ENCODE measurements at regions not wholly inside any gene's neighbourhood (a gene's known extent, or its start where the extent isn't known, plus 50 kb on each side); places are given as distances from the start of the nearest gene placed in this dataset.

- H3K27me3 ChIP-seq (ENCODE audit: insufficient read depth, low read depth, severe bottlenecking) = no peaks in the 10 kb centered on the region
- peaks cover 16% of the 10 kb centered on the region for H3K9me3 ChIP-seq (ENCODE audit: severe bottlenecking)
- no peak for TF ChIP-seq CTCF (IDR thresholded peaks at IDR 0.05; ENCODE audit: low read depth, low read length)
- H3K4me3 ChIP-seq (ENCODE audit: low read depth, low read length) = no peak overlapping the region
- no peak overlapping the region for H3K27ac ChIP-seq
- no peaks in the 10 kb centered on the region for H3K36me3 ChIP-seq
- DNase-seq = no peak
Measured at GRCh38 chr1:198966519-198966918, 327.7 kb downstream of the PTPRC start.

GRCh38 chr1:198967566-198967965 is 328.7 kb downstream of the PTPRC start:
- Histone ChIP-seq H3K4me3 (ENCODE audit: low read depth, low read length) (no peak overlapping the region), H3K36me3 (no peaks in the 10 kb centered on the region), H3K27me3 (ENCODE audit: insufficient read depth, low read depth, severe bottlenecking) (no peaks in the 10 kb centered on the region), H3K9me3 (ENCODE audit: severe bottlenecking) (peaks cover 12% of the 10 kb centered on the region), H3K27ac (no peak overlapping the region)
- no peak for TF ChIP-seq CTCF (IDR thresholded peaks at IDR 0.05; ENCODE audit: low read depth, low read length)
- no peak for DNase-seq

- H3K36me3 ChIP-seq = no peaks in the 10 kb centered on the region
- peaks cover 12% of the 10 kb centered on the region for H3K9me3 ChIP-seq (ENCODE audit: severe bottlenecking)
- H3K27ac ChIP-seq = no peak overlapping the region
- no peak overlapping the region for H3K4me3 ChIP-seq (ENCODE audit: low read depth, low read length)
- TF ChIP-seq CTCF (IDR thresholded peaks at IDR 0.05; ENCODE audit: low read depth, low read length) = no peak
- H3K27me3 ChIP-seq (ENCODE audit: insufficient read depth, low read depth, severe bottlenecking) = no peaks in the 10 kb centered on the region
- DNase-seq = no peak
Measured at GRCh38 chr1:198968866-198969265, 330.0 kb downstream of the PTPRC start.

GRCh38 chr1:198969981-198970380 is 331.1 kb downstream of the PTPRC start:
- H3K4me3 ChIP-seq (ENCODE audit: low read depth, low read length) = no peak overlapping the region
- H3K27me3 ChIP-seq (ENCODE audit: insufficient read depth, low read depth, severe bottlenecking) = no peaks in the 10 kb centered on the region
- TF ChIP-seq CTCF (IDR thresholded peaks at IDR 0.05; ENCODE audit: low read depth, low read length) = no peak
- H3K9me3 ChIP-seq (ENCODE audit: severe bottlenecking) = peaks cover 7% of the 10 kb centered on the region
- no peaks in the 10 kb centered on the region for H3K36me3 ChIP-seq
- no peak for DNase-seq
- no peak overlapping the region for H3K27ac ChIP-seq

- H3K4me3 ChIP-seq (ENCODE audit: low read depth, low read length) = no peak overlapping the region
- H3K27me3 ChIP-seq (ENCODE audit: insufficient read depth, low read depth, severe bottlenecking) = no peaks in the 10 kb centered on the region
- no peak for TF ChIP-seq CTCF (IDR thresholded peaks at IDR 0.05; ENCODE audit: low read depth, low read length)
- no peak overlapping the region for H3K27ac ChIP-seq
- peaks cover 2% of the 10 kb centered on the region for H3K9me3 ChIP-seq (ENCODE audit: severe bottlenecking)
- H3K36me3 ChIP-seq = no peaks in the 10 kb centered on the region
- DNase-seq = no peak
Measured at GRCh38 chr1:198970916-198971315, 332.1 kb downstream of the PTPRC start.

- no peak overlapping the region for H3K27ac ChIP-seq
- DNase-seq = no peak
- H3K36me3 ChIP-seq = no peaks in the 10 kb centered on the region
- no peaks in the 10 kb centered on the region for H3K27me3 ChIP-seq (ENCODE audit: insufficient read depth, low read depth, severe bottlenecking)
- no peak overlapping the region for H3K4me3 ChIP-seq (ENCODE audit: low read depth, low read length)
- no peaks in the 10 kb centered on the region for H3K9me3 ChIP-seq (ENCODE audit: severe bottlenecking)
- TF ChIP-seq CTCF (IDR thresholded peaks at IDR 0.05; ENCODE audit: low read depth, low read length) = no peak
Measured at GRCh38 chr1:198977909-198978308, 339.1 kb downstream of the PTPRC start.
